Keratinocyte (primary cell): ENCODE measurements at regions not wholly inside any gene's neighbourhood (a gene's known extent, or its start where the extent isn't known, plus 50 kb on each side); places are given as distances from the start of the nearest gene placed in this dataset.

ENCODE experiments used
- EZH2 ChIP-seq: IDR thresholded peaks from one replicate; pipeline ENCODE4 v1.6.1; 2012; ENCODE audit warnings: inconsistent platforms, mild to moderate bottlenecking, low read length, moderate library complexity
- TF ChIP-seq, protein P1 (sequence below), 3 experiments: IDR thresholded peaks in 1 of 3; conservative IDR thresholded peaks in 1 of 3; optimal IDR thresholded peaks in 1 of 3; 2 replicates in 2 of 3; 3 replicates in 1 of 3; pipeline versions ENCODE3 to v1.5.1; 2011; ENCODE audit warnings: low read length in 3 of 3, mild to moderate bottlenecking in 3 of 3, moderate library complexity in 2 of 3, control low read depth in 1 of 3, inconsistent platforms in 1 of 3; ENCODE audit not compliant: insufficient read depth in 2 of 3; ENCODE audit errors: extremely low read depth in 1 of 3

GRCh38 chr4:127118681-127119080 is 514.1 kb upstream of the INTU start:
- TF ChIP-seq, protein P1, sequence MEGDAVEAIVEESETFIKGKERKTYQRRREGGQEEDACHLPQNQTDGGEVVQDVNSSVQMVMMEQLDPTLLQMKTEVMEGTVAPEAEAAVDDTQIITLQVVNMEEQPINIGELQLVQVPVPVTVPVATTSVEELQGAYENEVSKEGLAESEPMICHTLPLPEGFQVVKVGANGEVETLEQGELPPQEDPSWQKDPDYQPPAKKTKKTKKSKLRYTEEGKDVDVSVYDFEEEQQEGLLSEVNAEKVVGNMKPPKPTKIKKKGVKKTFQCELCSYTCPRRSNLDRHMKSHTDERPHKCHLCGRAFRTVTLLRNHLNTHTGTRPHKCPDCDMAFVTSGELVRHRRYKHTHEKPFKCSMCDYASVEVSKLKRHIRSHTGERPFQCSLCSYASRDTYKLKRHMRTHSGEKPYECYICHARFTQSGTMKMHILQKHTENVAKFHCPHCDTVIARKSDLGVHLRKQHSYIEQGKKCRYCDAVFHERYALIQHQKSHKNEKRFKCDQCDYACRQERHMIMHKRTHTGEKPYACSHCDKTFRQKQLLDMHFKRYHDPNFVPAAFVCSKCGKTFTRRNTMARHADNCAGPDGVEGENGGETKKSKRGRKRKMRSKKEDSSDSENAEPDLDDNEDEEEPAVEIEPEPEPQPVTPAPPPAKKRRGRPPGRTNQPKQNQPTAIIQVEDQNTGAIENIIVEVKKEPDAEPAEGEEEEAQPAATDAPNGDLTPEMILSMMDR (optimal IDR thresholded peaks at IDR 0.05 in 1 of 3, IDR thresholded peaks at IDR 0.05 in 1 of 3, conservative IDR thresholded peaks at IDR 0.05 in 1 of 3; ENCODE audit: extremely low read depth in 1 of 3, insufficient read depth in 2 of 3, low read length in 3 of 3): no peak
- no peak for TF ChIP-seq EZH2
